WI38 (cell line): ENCODE measurements at regions not wholly inside any gene's neighbourhood (a gene's known extent, or its start where the extent isn't known, plus 50 kb on each side); places are given as distances from the start of the nearest gene placed in this dataset.

ENCODE experiments used
- H3K4me3 ChIP-seq: 2 replicates; pipeline ENCODE4 v1.5.1; 2011; ENCODE audit warnings: low read depth, mild to moderate bottlenecking, control low read depth, low read length
- TF ChIP-seq, protein P1 (sequence below): IDR thresholded peaks from 2 replicates; pipeline ENCODE4 v1.5.1; 2012; ENCODE audit warnings: low read depth, mild to moderate bottlenecking, control low read depth, low read length

DNA sequence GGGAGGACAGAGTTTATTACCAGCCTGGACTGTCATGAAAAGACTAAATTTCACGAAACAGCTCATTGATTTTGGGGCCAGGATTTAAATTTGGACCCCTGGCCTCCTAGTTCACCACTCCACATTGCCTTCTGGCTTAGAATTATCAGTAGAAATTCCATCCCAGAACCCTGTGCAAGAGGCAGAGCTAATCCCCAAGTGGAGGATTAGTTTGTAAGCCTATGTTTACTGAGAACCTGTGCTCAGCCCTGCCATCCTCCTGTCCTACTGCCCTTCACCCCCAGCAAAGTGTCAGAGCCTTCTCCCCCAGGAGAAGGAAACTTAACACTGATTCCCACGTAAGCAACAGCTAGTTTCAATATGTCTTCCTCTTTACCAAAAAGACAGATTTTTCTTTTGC lies 99.4 kb downstream of the SST start:
- TF ChIP-seq, protein P1, sequence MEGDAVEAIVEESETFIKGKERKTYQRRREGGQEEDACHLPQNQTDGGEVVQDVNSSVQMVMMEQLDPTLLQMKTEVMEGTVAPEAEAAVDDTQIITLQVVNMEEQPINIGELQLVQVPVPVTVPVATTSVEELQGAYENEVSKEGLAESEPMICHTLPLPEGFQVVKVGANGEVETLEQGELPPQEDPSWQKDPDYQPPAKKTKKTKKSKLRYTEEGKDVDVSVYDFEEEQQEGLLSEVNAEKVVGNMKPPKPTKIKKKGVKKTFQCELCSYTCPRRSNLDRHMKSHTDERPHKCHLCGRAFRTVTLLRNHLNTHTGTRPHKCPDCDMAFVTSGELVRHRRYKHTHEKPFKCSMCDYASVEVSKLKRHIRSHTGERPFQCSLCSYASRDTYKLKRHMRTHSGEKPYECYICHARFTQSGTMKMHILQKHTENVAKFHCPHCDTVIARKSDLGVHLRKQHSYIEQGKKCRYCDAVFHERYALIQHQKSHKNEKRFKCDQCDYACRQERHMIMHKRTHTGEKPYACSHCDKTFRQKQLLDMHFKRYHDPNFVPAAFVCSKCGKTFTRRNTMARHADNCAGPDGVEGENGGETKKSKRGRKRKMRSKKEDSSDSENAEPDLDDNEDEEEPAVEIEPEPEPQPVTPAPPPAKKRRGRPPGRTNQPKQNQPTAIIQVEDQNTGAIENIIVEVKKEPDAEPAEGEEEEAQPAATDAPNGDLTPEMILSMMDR, result no peak
- no peak overlapping the region for H3K4me3 ChIP-seq

GRCh38 chr3:187568171-187568570 lies 102.0 kb downstream of the SST start:
- TF ChIP-seq, protein P1, result no peak
- no peak overlapping the region for H3K4me3 ChIP-seq

GRCh38 chr3:187567661-187568121 lies 102.5 kb downstream of the SST start:
- H3K4me3 ChIP-seq, result no peak overlapping the region
- TF ChIP-seq, protein P1, result no peak

GRCh38 chr3:187567021-187567420 lies 103.2 kb downstream of the SST start:
- no peak overlapping the region for H3K4me3 ChIP-seq

GRCh38 chr3:187565701-187566100 lies 104.5 kb downstream of the SST start:
- no peak overlapping the region for H3K4me3 ChIP-seq
- TF ChIP-seq, protein P1, result no peak

More at GRCh38 chr3:187567021-187567420, 103.2 kb downstream of the SST start:
- TF ChIP-seq, protein P1, result no peak

GRCh38 chr3:187558990-187559389 lies 111.2 kb downstream of the SST start:
- TF ChIP-seq, protein P1, result no peak
- no peak overlapping the region for H3K4me3 ChIP-seq

- no peak overlapping the region for H3K4me3 ChIP-seq
- TF ChIP-seq, protein P1, result no peak
These were observed 118.8 kb downstream of the SST start for GRCh38 chr3:187551416-187551815.
